ENCODE measurements at regions not wholly inside any gene's neighbourhood (a gene's known extent, or its start where the extent isn't known, plus 50 kb on each side); places are given as distances from the start of the nearest gene placed in this dataset.

DNA sequence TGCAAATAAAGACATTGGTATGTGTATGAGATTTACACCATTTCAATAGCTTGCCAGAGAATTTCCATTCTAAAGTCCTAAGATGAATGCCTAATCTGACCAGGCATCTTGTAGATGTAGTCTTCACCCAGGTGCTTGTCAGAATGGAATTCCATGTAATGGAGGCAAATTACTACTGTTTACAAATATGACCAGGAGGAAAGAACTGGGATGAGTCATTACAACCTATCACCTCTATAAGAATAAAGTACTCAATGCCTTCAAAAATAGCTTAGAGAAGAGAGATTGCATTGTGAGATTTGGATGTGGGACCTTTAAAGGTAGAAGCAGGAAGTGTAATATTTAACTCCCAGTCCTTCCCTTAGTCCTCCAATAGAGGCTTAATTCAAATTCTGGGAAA lies 507.0 kb upstream of the PTGER4 start:
- TF ChIP-seq POLR2AphosphoS5 (IDR thresholded peaks at IDR 0.05; ENCODE audit: low read depth, low read length) (no peak), TAF1 (IDR thresholded peaks at IDR 0.05; ENCODE audit: low read depth, low read length) (no peak), PAX5 (IDR thresholded peaks at IDR 0.05; ENCODE audit: insufficient read depth, low read length, severe bottlenecking) (no peak)

All from GM12891 (cell line).